Tibial artery (tissue), 4 donors: ENCODE measurements at regions not wholly inside any gene's neighbourhood (a gene's known extent, or its start where the extent isn't known, plus 50 kb on each side); places are given as distances from the start of the nearest gene placed in this dataset.

Experiments used
- DNase-seq, 2 donors: peaks; one replicate each; pipeline ENCODE4 v3.0.0-alpha.2; 2019
- H3K27ac ChIP-seq, 2 donors: fragments of 200-600 bp; sonication (generic) in 1 of 2; 1 replicate in 1 of 2; 2 replicates in 1 of 2; pipeline ENCODE4 v1.5.1; 2018 to 2019; ENCODE audit warnings: mild to moderate bottlenecking in 1 of 2
- H3K27me3 ChIP-seq, 2 donors: fragments of 200-600 bp; sonication (generic) in 1 of 2; one replicate each; pipeline versions ENCODE4 v1.5.1 to v1.6.0; 2016 to 2019
- H3K36me3 ChIP-seq, 3 donors: fragments of 200-600 bp; sonication (generic) in 2 of 3; one replicate each; pipeline ENCODE4 v1.5.1; 2016 to 2019; ENCODE audit warnings: mild to moderate bottlenecking in 2 of 3
- H3K4me1 ChIP-seq, 4 donors: fragments of 200-600 bp; sonication (generic) in 2 of 4; 1 replicate in 3 of 4; 2 replicates in 1 of 4; pipeline ENCODE4 v1.5.1; 2016 to 2019
- H3K4me3 ChIP-seq, 2 donors: fragments of 200-600 bp; sonication (generic) in 1 of 2; 1 replicate in 1 of 2; 2 replicates in 1 of 2; pipeline ENCODE4 v1.5.1; 2018 to 2019; ENCODE audit warnings: mild to moderate bottlenecking in 2 of 2
- H3K9me3 ChIP-seq, 3 donors: fragments of 200-600 bp; sonication (generic) in 1 of 3; one replicate each; pipeline ENCODE4 v1.5.1; 2016 to 2019
- intact Hi-C: fragments of 100-400 bp; cut with DNase I; formaldehyde crosslinking; loops from one replicate; pipeline ENCODE4 v1.15.0; 2023; ENCODE audit warnings: low total_unique reads
- TF ChIP-seq, protein P1 (sequence below), 2 experiments: fragments of 200-600 bp in 1 of 2; fragments of 450-650 bp in 1 of 2; IDR thresholded peaks; one replicate each; pipeline ENCODE4 v1.5.1; 2017 to 2019; ENCODE audit warnings: antibody characterized with exemption in 2 of 2, mild to moderate bottlenecking in 1 of 2, moderate library complexity in 1 of 2

DNA sequence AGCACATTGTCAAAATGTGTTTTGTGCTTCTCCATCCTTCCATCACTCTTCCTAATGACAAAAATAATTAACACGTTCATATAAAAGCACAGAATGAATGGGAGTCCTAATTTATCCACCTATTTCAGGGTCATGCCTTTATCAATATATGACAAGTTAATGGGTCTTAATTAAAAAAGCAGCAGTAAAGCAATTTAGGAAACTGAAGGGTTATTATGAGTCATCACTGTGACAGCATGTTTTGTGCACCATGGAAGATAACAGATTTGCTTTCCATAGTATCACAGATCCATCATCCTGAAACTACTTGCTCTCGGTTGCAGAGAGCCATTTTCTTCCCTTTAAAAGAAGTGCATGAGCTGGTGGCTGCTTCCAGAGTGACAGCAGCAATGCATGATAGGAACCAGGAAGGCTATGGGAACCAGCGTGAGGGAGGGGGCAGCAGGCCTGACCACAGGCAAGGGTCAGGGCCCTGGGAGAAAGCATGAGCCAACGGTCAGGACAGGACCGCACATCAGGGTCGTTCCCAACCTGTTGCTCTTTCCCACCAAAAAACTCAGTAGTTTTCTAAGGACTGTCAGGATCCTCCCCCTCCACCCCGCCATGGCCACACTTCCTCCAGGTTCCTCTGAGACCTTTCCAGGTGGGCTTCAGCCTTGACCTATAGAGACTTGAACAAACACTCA, 784.1 kb downstream of the UQCRFS1 start:
- DNase-seq = no peak
- Histone ChIP-seq H3K36me3 (no peaks in the 10 kb centered on the region), H3K27me3 (no peaks in the 10 kb centered on the region), H3K4me3 (no peak overlapping the region), H3K4me1 (no peaks in the 10 kb centered on the region), H3K9me3 (no peaks in the 10 kb centered on the region), H3K27ac (no peak overlapping the region)
- TF ChIP-seq, protein P1, sequence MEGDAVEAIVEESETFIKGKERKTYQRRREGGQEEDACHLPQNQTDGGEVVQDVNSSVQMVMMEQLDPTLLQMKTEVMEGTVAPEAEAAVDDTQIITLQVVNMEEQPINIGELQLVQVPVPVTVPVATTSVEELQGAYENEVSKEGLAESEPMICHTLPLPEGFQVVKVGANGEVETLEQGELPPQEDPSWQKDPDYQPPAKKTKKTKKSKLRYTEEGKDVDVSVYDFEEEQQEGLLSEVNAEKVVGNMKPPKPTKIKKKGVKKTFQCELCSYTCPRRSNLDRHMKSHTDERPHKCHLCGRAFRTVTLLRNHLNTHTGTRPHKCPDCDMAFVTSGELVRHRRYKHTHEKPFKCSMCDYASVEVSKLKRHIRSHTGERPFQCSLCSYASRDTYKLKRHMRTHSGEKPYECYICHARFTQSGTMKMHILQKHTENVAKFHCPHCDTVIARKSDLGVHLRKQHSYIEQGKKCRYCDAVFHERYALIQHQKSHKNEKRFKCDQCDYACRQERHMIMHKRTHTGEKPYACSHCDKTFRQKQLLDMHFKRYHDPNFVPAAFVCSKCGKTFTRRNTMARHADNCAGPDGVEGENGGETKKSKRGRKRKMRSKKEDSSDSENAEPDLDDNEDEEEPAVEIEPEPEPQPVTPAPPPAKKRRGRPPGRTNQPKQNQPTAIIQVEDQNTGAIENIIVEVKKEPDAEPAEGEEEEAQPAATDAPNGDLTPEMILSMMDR (IDR thresholded peaks at IDR 0.05) = no peak
- intact Hi-C loops = no loop called here

DNA sequence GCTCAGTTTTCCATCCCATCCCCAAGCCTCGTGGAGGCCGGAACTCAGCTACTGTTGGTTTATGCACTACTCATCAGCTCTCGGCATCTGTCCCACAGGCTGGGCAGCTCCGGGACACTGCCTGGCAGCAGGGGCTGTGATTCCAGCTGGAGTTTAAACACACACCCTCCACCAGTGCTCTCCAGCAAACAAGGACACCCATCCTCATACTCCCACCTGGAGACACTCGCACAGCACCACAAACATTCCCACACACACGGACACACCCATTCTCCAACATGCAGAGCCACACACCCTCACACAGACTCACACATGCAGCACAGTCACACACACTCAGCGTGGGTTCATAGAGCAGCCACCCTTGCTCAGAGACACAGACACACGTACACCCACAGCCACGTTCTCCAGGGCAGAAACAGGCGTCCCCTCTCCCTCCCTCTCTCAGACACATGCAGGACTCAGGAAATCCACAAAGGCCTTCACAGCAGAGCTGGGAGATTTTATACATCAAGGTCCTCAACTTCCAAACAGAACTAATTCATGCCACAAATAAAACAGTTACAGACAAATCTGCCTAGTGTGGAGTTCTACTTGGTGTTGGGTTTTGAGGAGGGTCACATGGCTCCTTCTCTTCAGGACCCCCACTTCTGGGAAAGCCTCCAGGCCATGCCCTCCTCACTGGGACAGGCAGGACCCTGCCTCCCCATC, 785.4 kb downstream of the UQCRFS1 start:
- intact Hi-C loops = no loop called here
- no peak for DNase-seq
- TF ChIP-seq, protein P1 (IDR thresholded peaks at IDR 0.05) = no peak
- Histone ChIP-seq H3K4me1 (no peaks in the 10 kb centered on the region), H3K27ac (no peak overlapping the region), H3K4me3 (no peak overlapping the region), H3K27me3 (no peaks in the 10 kb centered on the region), H3K36me3 (no peaks in the 10 kb centered on the region), H3K9me3 (no peaks in the 10 kb centered on the region)

DNA sequence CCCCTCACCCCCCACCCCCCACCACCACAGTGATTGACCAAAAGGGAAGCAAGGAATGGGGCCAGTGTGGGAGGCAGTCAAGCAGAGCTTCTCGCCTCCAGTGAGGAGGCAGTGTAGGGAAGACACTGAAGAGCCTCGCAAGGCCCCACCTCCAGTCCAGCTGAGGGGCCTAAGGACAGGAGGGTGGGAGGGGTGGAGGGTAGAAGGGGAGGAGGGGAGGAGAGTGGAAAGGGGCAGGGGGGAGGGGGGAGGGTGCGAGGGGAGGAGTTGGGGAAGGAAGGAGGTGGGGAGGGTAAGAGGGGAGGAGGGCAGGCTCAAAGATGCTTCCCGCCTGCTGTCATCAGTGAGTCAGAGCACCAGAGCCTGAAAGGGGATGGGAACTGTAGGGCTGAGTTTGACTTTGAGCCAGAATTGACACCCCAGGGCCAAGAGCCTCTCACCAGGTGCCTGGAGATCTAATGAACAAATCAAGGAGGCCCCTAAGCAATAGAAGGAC, 786.2 kb downstream of the UQCRFS1 start:
- no peaks in the 10 kb centered on the region for H3K9me3 ChIP-seq
- no peaks in the 10 kb centered on the region for H3K4me1 ChIP-seq
- no peak overlapping the region for H3K27ac ChIP-seq
- H3K36me3 ChIP-seq = no peaks in the 10 kb centered on the region
- H3K27me3 ChIP-seq = no peaks in the 10 kb centered on the region
- TF ChIP-seq, protein P1 (IDR thresholded peaks at IDR 0.05) = no peak
- H3K4me3 ChIP-seq = no peak overlapping the region
- no peak for DNase-seq
- intact Hi-C loops = no loop called here

DNA sequence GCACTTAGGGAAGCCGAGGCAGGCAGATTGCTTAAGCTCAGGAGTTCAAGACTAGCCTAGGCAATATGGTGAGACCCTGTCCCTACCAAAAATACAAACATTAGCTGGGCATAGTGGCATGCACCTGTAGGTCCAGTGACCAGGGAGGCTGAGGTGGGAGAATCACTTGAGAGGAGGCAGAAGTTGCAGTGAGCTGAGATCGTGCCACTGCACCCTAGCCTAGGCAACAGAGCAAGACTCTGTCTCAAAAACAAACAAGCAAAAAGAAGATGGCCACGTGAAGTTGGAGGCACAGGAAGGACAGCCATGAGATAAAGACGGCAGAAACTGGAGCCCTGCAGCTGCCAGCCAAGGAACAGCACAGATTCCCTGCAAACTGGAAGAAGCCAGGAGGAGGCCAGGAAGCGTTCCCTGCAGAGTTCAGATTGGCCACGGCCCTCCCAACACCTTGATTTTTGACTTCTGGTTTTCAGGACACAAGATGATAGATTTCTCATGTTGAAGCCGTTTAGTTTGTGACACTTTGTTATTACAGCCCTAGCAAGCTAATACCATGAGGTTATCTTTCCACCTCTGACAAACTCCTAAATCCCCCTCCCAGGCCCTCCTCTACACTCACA, 786.7 kb downstream of the UQCRFS1 start:
- intact Hi-C loops = no loop called here
- H3K4me3 ChIP-seq = no peak overlapping the region
- H3K27ac ChIP-seq = no peak overlapping the region
- DNase-seq = no peak
- TF ChIP-seq, protein P1 (IDR thresholded peaks at IDR 0.05) = no peak
- H3K9me3 ChIP-seq = no peaks in the 10 kb centered on the region
- H3K27me3 ChIP-seq = no peaks in the 10 kb centered on the region
- no peaks in the 10 kb centered on the region for H3K4me1 ChIP-seq
- no peaks in the 10 kb centered on the region for H3K36me3 ChIP-seq

DNA sequence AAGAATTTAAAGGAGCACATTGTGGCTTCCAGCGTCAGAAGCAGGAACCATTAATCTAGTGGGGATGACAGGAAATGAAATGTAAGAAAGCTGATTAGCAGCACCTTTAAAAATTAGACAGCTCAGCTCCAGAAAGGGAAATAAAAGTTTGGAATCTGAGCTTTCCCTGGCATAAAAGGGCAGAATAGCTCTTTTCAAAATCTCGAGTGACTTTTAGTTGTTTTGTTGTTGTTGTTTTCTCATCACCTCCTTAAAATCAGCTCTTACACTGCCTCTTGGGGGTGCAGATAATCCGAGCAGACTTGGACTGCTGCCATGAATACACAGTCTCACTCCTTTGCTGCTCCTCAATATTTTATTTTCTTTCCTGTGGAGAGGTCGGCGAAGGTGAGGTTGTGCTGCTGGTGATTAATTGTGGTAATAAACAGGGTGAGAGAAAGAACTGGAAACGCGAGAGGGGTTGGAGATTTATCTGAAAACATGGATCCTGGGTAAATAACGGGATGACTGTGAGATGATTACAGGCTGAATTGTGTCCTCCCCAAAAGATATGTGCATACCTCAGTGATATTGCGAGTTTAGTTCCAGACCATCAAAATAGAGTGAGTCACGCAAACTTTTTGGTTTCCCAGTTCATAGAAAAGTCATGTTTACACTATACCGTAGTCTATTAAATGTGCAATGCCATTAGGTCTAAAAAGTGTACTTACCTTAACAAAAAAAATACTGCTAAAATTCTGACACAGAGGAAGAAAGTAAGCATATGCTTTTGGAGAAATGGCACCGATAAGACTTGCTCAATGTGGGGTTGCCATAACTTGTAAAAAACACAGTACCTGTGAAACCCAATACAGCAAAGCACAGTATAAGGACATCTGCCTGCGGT, 787.7 kb downstream of the UQCRFS1 start:
- H3K4me1 ChIP-seq = no peaks in the 10 kb centered on the region
- DNase-seq = no peak
- H3K27me3 ChIP-seq = no peaks in the 10 kb centered on the region
- no peaks in the 10 kb centered on the region for H3K36me3 ChIP-seq
- H3K9me3 ChIP-seq = no peaks in the 10 kb centered on the region
- H3K27ac ChIP-seq = no peak overlapping the region
- TF ChIP-seq, protein P1 (IDR thresholded peaks at IDR 0.05) = no peak
- intact Hi-C loops = no loop called here
- H3K4me3 ChIP-seq = no peak overlapping the region
